ENCODE measurements at regions not wholly inside any gene's neighbourhood (a gene's known extent, or its start where the extent isn't known, plus 50 kb on each side); places are given as distances from the start of the nearest gene placed in this dataset.

DNA sequence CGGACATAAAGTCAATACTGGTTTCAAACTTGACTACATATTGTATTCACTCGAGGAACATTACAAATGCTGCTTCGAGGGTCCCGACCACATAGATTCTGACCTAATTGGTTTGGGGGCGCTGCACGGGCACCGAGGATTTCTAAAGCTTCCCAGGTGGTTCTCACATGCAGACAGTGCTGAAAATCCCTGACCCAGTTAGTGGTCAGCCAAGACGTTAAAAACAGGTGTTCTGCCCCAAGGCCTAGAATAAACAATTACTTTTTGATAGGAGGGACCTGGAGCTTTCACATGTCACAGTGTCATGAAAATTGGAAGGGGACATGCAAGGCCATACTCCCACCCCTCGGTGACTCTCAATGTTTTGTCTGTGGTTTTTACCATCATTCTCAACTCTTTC lies 368.9 kb downstream of the RNF144A start:
- TF ChIP-seq YY1 (IDR thresholded peaks at IDR 0.05; ENCODE audit: extremely low read depth, insufficient replicate concordance, low read depth, low read length) (no peak), POLR2A (IDR thresholded peaks at IDR 0.05; ENCODE audit: borderline replicate concordance, extremely low read depth, insufficient read depth, insufficient read length) (no peak), POLR2AphosphoS5 (IDR thresholded peaks at IDR 0.05; ENCODE audit: low read depth, low read length) (no peak), SRF (IDR thresholded peaks at IDR 0.05; ENCODE audit: low read depth) (no peak), CEBPB (IDR thresholded peaks at IDR 0.05; ENCODE audit: low read depth) (no peak), EZH2phosphoT487 (IDR thresholded peaks at IDR 0.05; ENCODE audit: borderline replicate concordance) (no peak)
- TF ChIP-seq, protein P1, sequence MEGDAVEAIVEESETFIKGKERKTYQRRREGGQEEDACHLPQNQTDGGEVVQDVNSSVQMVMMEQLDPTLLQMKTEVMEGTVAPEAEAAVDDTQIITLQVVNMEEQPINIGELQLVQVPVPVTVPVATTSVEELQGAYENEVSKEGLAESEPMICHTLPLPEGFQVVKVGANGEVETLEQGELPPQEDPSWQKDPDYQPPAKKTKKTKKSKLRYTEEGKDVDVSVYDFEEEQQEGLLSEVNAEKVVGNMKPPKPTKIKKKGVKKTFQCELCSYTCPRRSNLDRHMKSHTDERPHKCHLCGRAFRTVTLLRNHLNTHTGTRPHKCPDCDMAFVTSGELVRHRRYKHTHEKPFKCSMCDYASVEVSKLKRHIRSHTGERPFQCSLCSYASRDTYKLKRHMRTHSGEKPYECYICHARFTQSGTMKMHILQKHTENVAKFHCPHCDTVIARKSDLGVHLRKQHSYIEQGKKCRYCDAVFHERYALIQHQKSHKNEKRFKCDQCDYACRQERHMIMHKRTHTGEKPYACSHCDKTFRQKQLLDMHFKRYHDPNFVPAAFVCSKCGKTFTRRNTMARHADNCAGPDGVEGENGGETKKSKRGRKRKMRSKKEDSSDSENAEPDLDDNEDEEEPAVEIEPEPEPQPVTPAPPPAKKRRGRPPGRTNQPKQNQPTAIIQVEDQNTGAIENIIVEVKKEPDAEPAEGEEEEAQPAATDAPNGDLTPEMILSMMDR (IDR thresholded peaks at IDR 0.05 in 2 of 3, conservative IDR thresholded peaks at IDR 0.05 in 1 of 3; ENCODE audit: borderline replicate concordance in 1 of 3, insufficient read depth in 1 of 3, low read depth in 2 of 3, low read length in 2 of 3) = no peak
